Peyer's patch (tissue), 4 donors: ENCODE measurements at regions not wholly inside any gene's neighbourhood (a gene's known extent, or its start where the extent isn't known, plus 50 kb on each side); places are given as distances from the start of the nearest gene placed in this dataset.
"Not testable (repeated sequence)": the region's sequence is repeated elsewhere in the genome, so short reads cannot be mapped to it uniquely, and the experiment has no call there.

Experiments used
- POLR2A ChIP-seq, 2 donors: fragments of 450-650 bp; IDR thresholded peaks; one replicate each; pipeline ENCODE4 v1.5.1; 2017; ENCODE audit warnings: antibody characterized with exemption in 2 of 2, mild to moderate bottlenecking in 2 of 2, moderate library complexity in 2 of 2
- TF ChIP-seq, protein P1 (sequence below), 6 experiments: fragments of 450-650 bp in 4 of 6; fragments of 200-600 bp in 2 of 6; sonication (generic) in 1 of 6; IDR thresholded peaks; one replicate each; pipeline ENCODE4 v1.5.1; 2017 to 2019; ENCODE audit warnings: antibody characterized with exemption in 6 of 6, mild to moderate bottlenecking in 3 of 6, moderate library complexity in 1 of 6

DNA sequence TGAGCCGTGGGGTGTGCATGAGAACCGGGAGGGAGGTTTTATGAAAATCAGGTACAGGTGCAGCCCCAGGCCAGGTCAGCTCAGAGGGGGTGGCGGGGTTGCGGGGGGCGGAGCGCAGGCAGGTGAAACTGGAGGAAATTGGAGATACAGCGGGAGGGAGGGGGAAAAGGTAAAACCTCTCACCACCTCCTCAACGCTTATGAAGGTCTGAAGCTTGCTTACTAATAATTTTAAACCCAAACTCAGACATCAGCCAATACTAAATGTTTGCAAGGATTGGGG, 101.2 kb upstream of the GRK3 start:
- TF ChIP-seq, protein P1, sequence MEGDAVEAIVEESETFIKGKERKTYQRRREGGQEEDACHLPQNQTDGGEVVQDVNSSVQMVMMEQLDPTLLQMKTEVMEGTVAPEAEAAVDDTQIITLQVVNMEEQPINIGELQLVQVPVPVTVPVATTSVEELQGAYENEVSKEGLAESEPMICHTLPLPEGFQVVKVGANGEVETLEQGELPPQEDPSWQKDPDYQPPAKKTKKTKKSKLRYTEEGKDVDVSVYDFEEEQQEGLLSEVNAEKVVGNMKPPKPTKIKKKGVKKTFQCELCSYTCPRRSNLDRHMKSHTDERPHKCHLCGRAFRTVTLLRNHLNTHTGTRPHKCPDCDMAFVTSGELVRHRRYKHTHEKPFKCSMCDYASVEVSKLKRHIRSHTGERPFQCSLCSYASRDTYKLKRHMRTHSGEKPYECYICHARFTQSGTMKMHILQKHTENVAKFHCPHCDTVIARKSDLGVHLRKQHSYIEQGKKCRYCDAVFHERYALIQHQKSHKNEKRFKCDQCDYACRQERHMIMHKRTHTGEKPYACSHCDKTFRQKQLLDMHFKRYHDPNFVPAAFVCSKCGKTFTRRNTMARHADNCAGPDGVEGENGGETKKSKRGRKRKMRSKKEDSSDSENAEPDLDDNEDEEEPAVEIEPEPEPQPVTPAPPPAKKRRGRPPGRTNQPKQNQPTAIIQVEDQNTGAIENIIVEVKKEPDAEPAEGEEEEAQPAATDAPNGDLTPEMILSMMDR (IDR thresholded peaks at IDR 0.05) = not testable (repeated sequence)
- TF ChIP-seq POLR2A (IDR thresholded peaks at IDR 0.05) = not testable (repeated sequence)
